Activated CD4-positive, alpha-beta T cell treated with anti-CD3 and anti-CD28 coated beads, Interleukin-2, amount 10 ng/mL, durations not matched to agents 7 days and 5 days (primary cell): ENCODE measurements at regions not wholly inside any gene's neighbourhood (a gene's known extent, or its start where the extent isn't known, plus 50 kb on each side); places are given as distances from the start of the nearest gene placed in this dataset.

Experiments used
- CTCF ChIA-PET: fragments of 350-600 bp; sonication (Branson Sonifier 250); formaldehyde crosslinking; loops from one replicate; lab custom pipeline; 2021; ENCODE audit warnings: antibody characterized with exemption; lab: Charles Lee
- POLR2A ChIA-PET: fragments of 350-600 bp; sonication (Branson Sonifier 250); formaldehyde crosslinking; loops from one replicate; lab custom pipeline; 2021; ENCODE audit warnings: antibody characterized with exemption; lab: Charles Lee
- DNase-seq: peaks from one replicate; pipeline ENCODE4 v3.0.0-alpha.2; 2020
- H3K27ac Mint-ChIP-seq: one replicate; pipeline ENCODE4 v1.8.0; 2021; ENCODE audit warnings: mild to moderate bottlenecking, moderate library complexity, mixed read lengths
- H3K27me3 Mint-ChIP-seq: one replicate; pipeline ENCODE4 v1.8.0; 2021; ENCODE audit warnings: mixed read lengths
- H3K36me3 Mint-ChIP-seq: one replicate; pipeline ENCODE4 v1.8.0; 2021; ENCODE audit warnings: low read depth, mixed read lengths
- H3K4me1 Mint-ChIP-seq: one replicate; pipeline ENCODE4 v1.8.0; 2021; ENCODE audit warnings: mixed read lengths
- H3K4me3 Mint-ChIP-seq: one replicate; pipeline ENCODE4 v1.8.0; 2021; ENCODE audit warnings: mild to moderate bottlenecking, moderate library complexity, mixed read lengths
- H3K9me3 Mint-ChIP-seq: one replicate; pipeline ENCODE4 v1.8.0; 2021; ENCODE audit warnings: mixed read lengths

DNA sequence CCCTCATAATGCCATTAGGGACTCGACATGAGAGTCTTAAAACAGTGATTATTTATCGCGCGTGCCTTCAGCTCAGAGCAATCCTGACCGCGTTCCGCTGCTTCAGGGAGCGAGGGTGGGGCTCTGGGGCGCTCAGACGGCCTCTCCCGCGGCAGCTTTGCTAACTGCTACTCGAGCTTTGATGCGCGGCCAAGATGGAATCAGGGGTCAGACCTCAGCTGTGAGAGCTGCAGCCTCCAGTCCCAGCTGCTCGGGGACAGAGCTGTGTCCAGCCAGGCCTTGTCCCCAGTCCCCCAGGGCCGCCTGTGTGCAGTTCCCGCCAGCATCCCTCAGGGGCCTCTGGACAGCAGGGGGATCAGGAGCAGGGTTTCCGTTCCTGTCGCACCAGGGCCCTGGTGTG is 104.6 kb upstream of the TTC34 start:
- Mint-ChIP-seq H3K9me3 (no peaks in the 10 kb centered on the region), H3K4me3 (no peak overlapping the region), H3K36me3 (no peaks in the 10 kb centered on the region), H3K27ac (no peak overlapping the region), H3K27me3 (no peaks in the 10 kb centered on the region), H3K4me1 (no peaks in the 10 kb centered on the region)
- CTCF ChIA-PET: no interaction called here
- POLR2A ChIA-PET: no interaction called here
- DNase-seq: no peak

DNA sequence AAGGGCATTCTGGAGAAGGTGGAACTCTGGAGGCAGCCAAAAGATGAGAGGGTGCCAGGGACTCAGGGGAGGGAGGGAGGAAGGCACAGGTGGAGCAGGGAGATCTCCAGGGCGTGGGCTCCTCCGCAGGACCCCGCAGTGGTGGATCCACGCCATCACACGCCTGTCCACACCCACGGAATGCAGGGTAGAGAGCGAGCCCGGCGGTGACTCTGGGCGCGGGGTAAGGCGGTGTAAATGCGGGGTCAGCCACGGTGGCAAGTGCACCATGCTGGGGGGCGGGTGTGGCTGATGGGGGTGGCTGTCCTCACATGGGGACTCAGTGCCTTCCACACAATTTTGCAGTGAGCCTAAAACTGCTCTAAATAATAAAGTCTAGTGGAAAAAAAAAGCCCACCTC is 105.1 kb upstream of the TTC34 start:
- Mint-ChIP-seq H3K4me3 (no peak overlapping the region), H3K9me3 (no peaks in the 10 kb centered on the region), H3K36me3 (no peaks in the 10 kb centered on the region), H3K27ac (no peak overlapping the region), H3K27me3 (no peaks in the 10 kb centered on the region), H3K4me1 (no peaks in the 10 kb centered on the region)
- DNase-seq: no peak
- POLR2A ChIA-PET: no interaction called here
- CTCF ChIA-PET: no interaction called here

DNA sequence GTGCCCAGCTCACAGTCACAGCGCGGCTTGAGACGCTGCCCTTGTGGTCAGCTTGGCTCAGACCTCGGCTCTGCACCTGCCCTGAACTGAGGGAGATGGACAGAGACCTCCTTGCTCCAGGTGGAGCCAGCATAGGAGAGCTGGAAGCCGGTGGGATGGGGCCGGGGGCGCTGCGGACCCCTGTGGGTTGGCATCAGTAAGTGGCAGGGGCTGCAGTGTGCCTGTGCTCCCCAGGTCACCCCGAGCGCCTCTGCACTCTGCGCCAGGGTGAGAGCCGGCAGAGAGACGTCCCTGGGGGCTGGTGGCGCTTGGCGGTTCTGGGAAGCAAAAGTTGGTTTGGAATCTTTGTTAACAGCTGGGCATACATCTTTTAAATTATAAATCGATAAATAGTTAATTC is 105.6 kb upstream of the TTC34 start:
- ChIA-PET CTCF (no interaction called here), POLR2A (no interaction called here)
- DNase-seq: no peak
- Mint-ChIP-seq H3K4me3 (no peak overlapping the region), H3K27me3 (no peaks in the 10 kb centered on the region), H3K9me3 (no peaks in the 10 kb centered on the region), H3K36me3 (no peaks in the 10 kb centered on the region), H3K4me1 (no peaks in the 10 kb centered on the region), H3K27ac (no peak overlapping the region)

DNA sequence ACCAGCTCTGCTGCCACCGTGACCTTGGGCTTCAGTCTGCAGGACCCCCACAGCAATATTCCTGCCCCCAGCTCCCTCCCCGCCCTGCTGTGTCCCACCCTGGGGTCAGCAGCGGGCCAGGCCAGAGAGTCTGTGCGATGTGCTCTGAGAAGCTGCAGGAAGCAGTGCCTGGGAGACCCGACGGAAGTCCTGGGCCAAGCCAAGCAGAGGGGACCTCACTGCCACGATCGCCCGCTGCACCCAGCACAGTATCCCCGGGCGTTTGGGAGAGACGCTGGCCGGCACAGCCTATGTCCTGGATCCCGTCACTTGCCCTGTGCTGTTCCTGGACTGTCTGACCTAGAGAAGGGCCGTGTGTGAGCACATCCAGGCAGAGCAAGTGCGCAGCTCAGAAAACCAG is 106.6 kb upstream of the TTC34 start:
- Mint-ChIP-seq H3K4me1 (no peaks in the 10 kb centered on the region), H3K27ac (no peak overlapping the region), H3K27me3 (no peaks in the 10 kb centered on the region), H3K4me3 (no peak overlapping the region), H3K36me3 (no peaks in the 10 kb centered on the region), H3K9me3 (no peaks in the 10 kb centered on the region)
- POLR2A ChIA-PET: no interaction called here
- CTCF ChIA-PET: no interaction called here
- no peak for DNase-seq

DNA sequence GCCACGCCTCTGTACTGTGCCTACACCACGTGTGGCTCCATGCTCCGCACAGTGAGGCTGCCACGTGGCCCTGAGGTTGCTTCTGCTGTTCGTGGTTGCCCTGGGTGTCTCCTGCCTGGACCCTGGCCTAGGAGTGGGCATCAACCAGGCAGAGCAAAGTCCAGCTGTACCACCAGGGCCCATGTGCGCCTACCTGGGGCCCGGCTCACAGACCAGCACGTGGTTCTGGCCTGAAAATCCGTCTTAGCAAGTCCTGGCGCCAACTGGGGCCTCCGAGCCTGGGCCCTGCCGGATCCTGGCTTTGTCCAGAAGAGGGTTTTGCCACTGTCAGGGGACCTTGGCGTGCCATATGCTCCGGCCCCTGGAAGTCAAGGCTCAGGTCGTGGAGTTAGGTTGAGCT is 107.1 kb upstream of the TTC34 start:
- no peaks in the 10 kb centered on the region for H3K4me1 Mint-ChIP-seq

DNA sequence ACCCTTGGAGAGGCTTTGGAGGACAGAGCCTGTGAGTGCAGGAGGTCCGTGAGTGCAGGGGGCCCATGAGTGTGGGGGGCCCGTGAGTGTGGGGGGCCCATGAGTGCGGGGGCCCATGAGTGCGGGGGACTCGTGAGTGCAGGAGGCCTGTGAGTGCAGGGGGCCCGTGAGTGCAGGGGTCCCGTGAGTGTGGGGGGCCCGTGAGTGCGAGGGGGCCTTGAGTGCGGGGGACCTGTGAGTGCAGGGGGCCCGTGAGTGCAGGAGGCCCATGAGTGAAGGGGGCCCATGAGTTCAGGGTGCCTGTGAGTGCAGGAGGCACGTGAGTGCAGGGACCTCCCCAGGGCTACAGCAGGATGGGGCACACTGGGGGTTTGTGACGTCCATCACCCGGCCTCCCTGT is 108.3 kb upstream of the TTC34 start:
- Mint-ChIP-seq H3K4me1 (no peaks in the 10 kb centered on the region), H3K4me3 (no peak overlapping the region), H3K9me3 (no peaks in the 10 kb centered on the region), H3K27ac (no peak overlapping the region), H3K27me3 (no peaks in the 10 kb centered on the region), H3K36me3 (no peaks in the 10 kb centered on the region)
- ChIA-PET CTCF (no interaction called here), POLR2A (no interaction called here)
- no peak for DNase-seq

More for the DNA sequence above, 107.1 kb upstream of the TTC34 start:
- ChIA-PET POLR2A (no interaction called here), CTCF (no interaction called here)
- H3K27me3 Mint-ChIP-seq: no peaks in the 10 kb centered on the region
- no peaks in the 10 kb centered on the region for H3K9me3 Mint-ChIP-seq
- H3K27ac Mint-ChIP-seq: no peak overlapping the region
- H3K36me3 Mint-ChIP-seq: no peaks in the 10 kb centered on the region
- DNase-seq: no peak
- H3K4me3 Mint-ChIP-seq: no peak overlapping the region

DNA sequence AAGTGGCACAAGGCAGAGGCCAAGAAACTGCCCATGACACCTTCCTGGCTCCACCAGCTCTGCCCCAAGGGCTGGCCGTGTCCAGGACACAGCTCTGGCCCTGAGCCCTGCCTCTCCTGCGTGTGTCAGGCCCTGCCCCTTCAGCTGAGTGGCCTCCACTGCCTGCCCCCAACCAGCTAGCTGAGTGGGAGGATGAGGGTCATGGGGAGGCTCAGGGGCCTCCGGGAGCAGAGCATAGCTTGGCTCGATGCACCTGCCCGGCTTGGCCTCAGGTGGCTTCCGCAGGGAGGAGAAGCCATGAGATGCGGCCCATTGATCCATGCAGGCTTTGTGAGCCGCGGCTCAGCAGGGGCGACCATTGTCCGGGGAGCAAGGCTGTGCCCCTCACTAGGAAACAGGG is 108.7 kb upstream of the TTC34 start:
- no peaks in the 10 kb centered on the region for H3K36me3 Mint-ChIP-seq
- no peaks in the 10 kb centered on the region for H3K4me1 Mint-ChIP-seq
- no peaks in the 10 kb centered on the region for H3K27me3 Mint-ChIP-seq
- no peak overlapping the region for H3K4me3 Mint-ChIP-seq
- H3K27ac Mint-ChIP-seq: no peak overlapping the region
- ChIA-PET CTCF (no interaction called here), POLR2A (no interaction called here)
- no peaks in the 10 kb centered on the region for H3K9me3 Mint-ChIP-seq
- DNase-seq: no peak

DNA sequence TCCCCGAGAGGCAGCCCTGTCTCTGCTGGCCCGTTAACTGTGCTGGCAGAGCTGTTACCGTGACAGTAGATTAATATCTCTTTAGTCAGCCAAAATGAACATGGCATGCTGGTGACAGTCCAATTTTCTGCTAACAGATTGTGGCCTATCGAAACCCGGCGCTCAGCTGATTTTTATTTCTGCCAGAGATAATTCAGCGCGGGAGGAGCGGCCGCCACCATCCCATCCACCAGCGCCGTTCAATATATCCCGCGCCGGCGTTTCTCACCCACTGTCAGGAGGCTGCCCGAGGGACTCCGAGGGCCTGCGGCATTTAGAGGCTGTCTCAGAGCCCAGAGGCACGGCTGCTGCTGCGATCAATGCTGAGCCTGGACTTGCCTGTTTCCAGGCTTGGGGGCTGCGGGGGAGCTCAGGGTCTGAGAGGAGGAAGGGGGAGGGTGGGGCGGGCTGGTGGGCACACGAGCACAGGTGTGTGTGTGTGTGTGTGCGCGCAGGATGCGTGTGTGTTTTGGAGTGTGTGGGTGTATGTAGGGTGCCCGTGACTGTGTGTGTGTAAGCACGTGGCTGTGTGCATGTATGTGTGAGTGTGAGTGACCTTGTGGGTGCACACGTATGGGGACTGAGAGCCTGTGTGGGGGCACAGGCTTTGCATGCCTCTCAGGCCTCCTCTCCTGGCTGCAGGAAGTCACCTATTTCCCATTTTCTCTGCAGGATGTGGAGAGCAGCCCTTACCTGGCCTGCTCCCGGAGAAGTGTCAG is 109.7 kb upstream of the ACTRT2 start:
- no peaks in the 10 kb centered on the region for H3K4me1 Mint-ChIP-seq
- no peak overlapping the region for H3K27ac Mint-ChIP-seq
- no peak overlapping the region for H3K4me3 Mint-ChIP-seq
- peaks cover 8% of the 10 kb centered on the region for H3K9me3 Mint-ChIP-seq
- no peaks in the 10 kb centered on the region for H3K27me3 Mint-ChIP-seq
- POLR2A ChIA-PET: no interaction called here
- H3K36me3 Mint-ChIP-seq: no peaks in the 10 kb centered on the region
- DNase-seq: no peak
- CTCF ChIA-PET: no interaction called here

DNA sequence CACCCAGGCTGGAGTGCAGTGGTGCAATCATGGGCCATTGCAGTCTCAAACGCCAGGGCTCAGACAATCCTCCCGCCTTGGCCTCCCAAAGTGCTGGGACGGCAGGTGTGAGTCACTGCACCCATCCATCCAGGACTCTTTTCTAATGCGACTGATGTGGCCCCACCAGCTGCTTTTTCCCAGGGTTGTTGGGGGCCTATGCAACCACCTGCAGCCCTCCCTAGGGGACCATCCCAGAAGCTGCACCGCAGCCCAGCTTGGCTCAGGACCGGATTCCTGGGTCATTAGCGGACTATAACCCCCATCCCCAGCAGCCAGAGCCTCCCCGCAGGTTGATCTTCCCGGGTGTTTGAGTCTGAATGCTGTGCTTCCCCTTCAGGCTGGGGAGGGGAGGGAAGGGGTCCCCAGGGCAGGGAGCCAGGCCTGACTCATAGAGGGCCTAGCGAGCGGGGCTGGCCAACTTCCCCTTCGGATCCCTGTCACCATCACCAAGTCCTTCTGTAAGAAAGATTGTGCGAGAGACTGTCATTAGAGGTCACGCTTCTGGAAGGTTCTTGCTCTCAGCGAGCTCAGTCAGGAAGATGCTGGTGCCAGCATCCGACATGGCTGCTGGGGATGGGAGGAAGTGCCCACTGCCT is 108.7 kb upstream of the ACTRT2 start:
- Mint-ChIP-seq H3K4me1 (no peaks in the 10 kb centered on the region), H3K9me3 (peaks cover 8% of the 10 kb centered on the region), H3K27me3 (no peaks in the 10 kb centered on the region), H3K36me3 (no peaks in the 10 kb centered on the region), H3K4me3 (no peak overlapping the region), H3K27ac (no peak overlapping the region)
- ChIA-PET CTCF (no interaction called here), POLR2A (no interaction called here)
- no peak for DNase-seq

DNA sequence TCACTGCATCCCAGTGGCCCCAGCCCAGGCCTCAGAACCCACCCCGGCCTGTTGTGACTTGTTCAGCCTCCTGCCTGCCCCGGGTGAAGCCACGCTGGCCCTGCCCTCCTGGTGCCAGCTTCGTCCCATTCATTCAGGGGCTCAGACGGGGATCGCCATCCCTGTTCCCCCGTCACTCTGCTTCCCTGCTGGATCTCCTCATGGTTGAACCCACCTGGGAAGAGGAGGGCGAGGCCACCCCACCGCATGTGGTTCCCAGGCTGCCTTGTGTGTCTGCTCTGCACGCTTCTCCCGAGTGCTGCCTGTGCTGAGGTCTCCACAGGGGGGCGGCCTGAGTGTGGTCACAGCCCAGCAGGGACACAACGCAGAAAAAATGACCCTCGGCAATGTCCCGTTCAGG is 108.2 kb upstream of the ACTRT2 start:
- Mint-ChIP-seq H3K27me3 (no peaks in the 10 kb centered on the region), H3K4me1 (no peaks in the 10 kb centered on the region), H3K4me3 (no peak overlapping the region), H3K36me3 (no peaks in the 10 kb centered on the region), H3K27ac (no peak overlapping the region), H3K9me3 (peaks cover 8% of the 10 kb centered on the region)
- POLR2A ChIA-PET: no interaction called here
- no peak for DNase-seq
- CTCF ChIA-PET: no interaction called here

DNA sequence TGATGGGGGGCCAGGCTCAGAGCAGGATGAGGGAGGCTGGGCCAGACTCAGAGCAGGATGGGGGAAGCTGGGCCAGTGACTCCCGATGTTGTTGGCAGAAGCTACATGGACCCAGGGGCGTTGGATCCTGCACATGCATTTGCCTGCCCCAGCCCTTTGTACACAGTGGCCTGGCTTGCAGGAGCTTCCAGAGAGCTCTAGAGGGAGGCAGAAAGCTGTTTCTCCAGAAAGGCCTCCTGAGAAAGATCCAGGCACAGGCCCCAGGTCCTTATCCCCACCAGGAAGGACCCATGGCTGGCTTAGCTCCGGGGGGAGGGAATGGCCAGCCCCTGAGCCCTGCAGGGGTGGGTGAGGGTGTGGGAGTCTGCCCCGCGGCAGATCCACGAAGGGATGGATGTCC is 106.6 kb upstream of the ACTRT2 start:
- no peaks in the 10 kb centered on the region for H3K4me1 Mint-ChIP-seq
- ChIA-PET POLR2A (no interaction called here), CTCF (no interaction called here)
- no peak overlapping the region for H3K4me3 Mint-ChIP-seq
- no peak overlapping the region for H3K27ac Mint-ChIP-seq
- no peak for DNase-seq
- no peaks in the 10 kb centered on the region for H3K36me3 Mint-ChIP-seq
- H3K27me3 Mint-ChIP-seq: no peaks in the 10 kb centered on the region
- peaks cover 8% of the 10 kb centered on the region for H3K9me3 Mint-ChIP-seq

DNA sequence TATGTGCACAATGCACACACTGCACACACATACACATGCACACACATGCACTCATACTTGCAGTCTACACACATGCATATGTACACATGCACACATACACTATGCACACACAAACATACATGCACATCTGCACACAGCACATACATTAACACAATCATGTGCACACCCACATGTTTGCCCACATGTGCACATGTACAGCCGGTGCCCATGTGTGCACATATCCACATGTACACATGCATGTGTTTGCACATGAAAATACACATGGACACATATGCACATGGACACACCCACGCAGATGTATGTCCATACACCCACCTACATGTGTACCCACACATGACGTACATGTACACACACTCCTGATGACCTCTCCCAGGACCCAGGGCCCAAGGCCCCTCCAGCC is 105.1 kb upstream of the ACTRT2 start:
- H3K9me3 Mint-ChIP-seq: peaks cover 8% of the 10 kb centered on the region
- ChIA-PET CTCF (no interaction called here), POLR2A (no interaction called here)
- H3K4me3 Mint-ChIP-seq: no peak overlapping the region
- no peak for DNase-seq
- no peak overlapping the region for H3K27ac Mint-ChIP-seq
- no peaks in the 10 kb centered on the region for H3K4me1 Mint-ChIP-seq
- no peaks in the 10 kb centered on the region for H3K36me3 Mint-ChIP-seq
- H3K27me3 Mint-ChIP-seq: no peaks in the 10 kb centered on the region

DNA sequence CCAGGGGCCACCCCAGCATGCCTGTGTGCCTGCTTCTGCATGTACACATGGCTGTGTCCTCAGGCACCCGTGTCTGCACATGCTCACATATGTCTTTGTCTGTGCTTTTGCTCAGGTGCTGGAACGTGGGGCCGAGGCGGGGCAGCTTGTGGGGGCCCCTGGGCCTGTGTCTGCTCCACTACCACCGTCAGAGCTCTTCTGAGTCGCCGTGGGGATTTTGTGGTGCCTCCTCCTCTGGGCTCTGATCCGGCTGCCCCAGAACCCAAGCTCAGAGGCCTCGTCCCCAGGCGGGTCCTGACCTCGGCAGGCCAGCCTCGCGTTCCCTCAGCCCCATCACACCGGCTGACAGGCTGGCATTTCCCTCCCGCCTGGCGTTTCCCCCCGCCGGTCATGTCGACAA is 104.6 kb upstream of the ACTRT2 start:
- Mint-ChIP-seq H3K27ac (no peak overlapping the region), H3K4me3 (no peak overlapping the region), H3K36me3 (no peaks in the 10 kb centered on the region), H3K9me3 (peaks cover 8% of the 10 kb centered on the region), H3K27me3 (no peaks in the 10 kb centered on the region), H3K4me1 (no peaks in the 10 kb centered on the region)
- DNase-seq: no peak
- CTCF ChIA-PET: no interaction called here
- POLR2A ChIA-PET: no interaction called here

DNA sequence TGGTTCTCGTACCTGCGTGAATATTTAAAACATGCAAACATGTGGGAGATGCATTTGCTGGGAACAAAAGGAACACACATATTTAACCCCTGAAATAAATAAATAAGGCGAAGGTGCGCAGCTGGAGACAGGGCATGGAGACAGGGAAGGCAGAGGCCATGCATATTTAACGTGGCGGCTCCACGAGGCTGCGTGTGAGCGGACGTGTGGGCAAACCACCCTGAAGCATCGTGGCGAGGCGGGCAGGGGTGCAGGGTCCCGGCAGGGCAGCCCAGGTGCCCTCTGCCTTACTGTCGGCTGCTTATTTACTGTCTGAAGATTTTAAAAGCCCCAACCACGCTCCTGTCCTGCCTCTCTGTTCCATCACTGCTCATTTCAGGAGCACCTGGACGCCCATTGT is 104.0 kb upstream of the ACTRT2 start:
- Mint-ChIP-seq H3K36me3 (no peaks in the 10 kb centered on the region), H3K27ac (no peak overlapping the region), H3K4me1 (no peaks in the 10 kb centered on the region), H3K4me3 (no peak overlapping the region), H3K9me3 (peaks cover 8% of the 10 kb centered on the region), H3K27me3 (no peaks in the 10 kb centered on the region)
- no peak for DNase-seq
- CTCF ChIA-PET: no interaction called here
- POLR2A ChIA-PET: no interaction called here
